HepG2 (cell line): ENCODE measurements at regions not wholly inside any gene's neighbourhood (a gene's known extent, or its start where the extent isn't known, plus 50 kb on each side); places are given as distances from the start of the nearest gene placed in this dataset.

ENCODE experiments used
- ATAC-seq: fragments of 200-7000 bp; cut with Tn5 transposase; 3 replicates; pipeline ENCODE4 v1.9.1; 2020; ENCODE audit warnings: mild to moderate bottlenecking, moderate library complexity
- BruUV-seq: library from RNA; stranded (reverse); fragments of 400-500 nt; replicated peaks from 2 replicates; lab custom pipeline; 2021; lab: Mats Ljungman, UMichigan
- CTCF ChIA-PET: fragments of 300-600 bp; formaldehyde crosslinking; extraction: SDS; loops from one replicate; lab custom pipeline; 2021; ENCODE audit warnings: low total read pairs, inconsistent platforms, low intra/inter-chr PET ratio; lab: Yijun Ruan, JAX
- POLR2A ChIA-PET: fragments of 350-600 bp; sonication (Branson Sonifier 250); formaldehyde crosslinking; loops from one replicate; lab custom pipeline; 2020; ENCODE audit warnings: antibody characterized with exemption, inconsistent platforms; lab: Yijun Ruan, JAX
- DNase-seq: peaks from one replicate; pipeline ENCODE4 v3.0.0-alpha.2; 2015; ENCODE audit warnings: low spot score
- FAIRE-seq: peaks from 3 replicates; lab custom pipeline; 2011; peaks lifted over from hg19 to GRCh38; lab: Jason Lieb, UNC
- H2AFZ ChIP-seq: one replicate; pipeline ENCODE4 v1.6.1; 2011; ENCODE audit warnings: low read length, inconsistent platforms
- H3K27ac ChIP-seq: fragments of 300-600 bp; 3 replicates; pipeline ENCODE4 v1.8.0; 2011; ENCODE audit warnings: mixed run types, mild to moderate bottlenecking, mixed read lengths, low read length, inconsistent platforms; ENCODE audit not compliant: insufficient read depth; ENCODE audit errors: extremely low read length
- H3K27me3 ChIP-seq, 2 experiments: fragments of 200-600 bp in 1 of 2; 2 replicates in 1 of 2; 3 replicates in 1 of 2; pipeline versions ENCODE4 v1.6.0 to v1.8.0; 2011; ENCODE audit warnings: low read length in 2 of 2, mild to moderate bottlenecking in 2 of 2, moderate library complexity in 2 of 2, inconsistent platforms in 1 of 2; ENCODE audit not compliant: insufficient read depth in 2 of 2, control insufficient read depth in 1 of 2
- H3K36me3 ChIP-seq, 2 experiments: fragments of 200-600 bp in 1 of 2; replicated peaks in 1 of 2; 2 replicates in 1 of 2; 3 replicates in 1 of 2; pipeline versions ENCODE4 v1.5.1 to v1.8.0; 2011; ENCODE audit warnings: low read length in 2 of 2, inconsistent platforms in 1 of 2; ENCODE audit not compliant: insufficient read depth in 2 of 2, control insufficient read depth in 1 of 2
- H3K4me1 ChIP-seq: 2 replicates; pipeline ENCODE4 v1.5.1; 2012; ENCODE audit warnings: low read length, inconsistent platforms; ENCODE audit not compliant: insufficient read depth
- H3K4me2 ChIP-seq: 2 replicates; pipeline ENCODE4 v1.6.0; 2011; ENCODE audit warnings: low read depth, low read length, inconsistent platforms
- H3K4me3 ChIP-seq, 3 experiments: fragments of 200-600 bp in 1 of 3; sonication (generic), shearing (Covaris generic) in 1 of 3; replicated peaks in 1 of 3; 2 replicates each; pipeline ENCODE4 v1.5.1; 2011 to 2016; ENCODE audit warnings: low read length in 3 of 3, inconsistent platforms in 2 of 3, low read depth in 2 of 3, mild to moderate bottlenecking in 2 of 3, control low read depth in 1 of 3, mixed read lengths in 1 of 3; ENCODE audit not compliant: insufficient read depth in 1 of 3
- H3K79me2 ChIP-seq: one replicate; pipeline ENCODE4 v1.6.1; 2011; ENCODE audit warnings: low read length, inconsistent platforms; ENCODE audit not compliant: insufficient read depth
- H3K9ac ChIP-seq: 2 replicates; pipeline ENCODE4 v1.6.0; 2011; ENCODE audit warnings: mild to moderate bottlenecking, low read depth, low read length, inconsistent platforms; ENCODE audit not compliant: insufficient read depth
- H3K9me3 ChIP-seq: 2 replicates; pipeline ENCODE4 v1.5.1; 2012; ENCODE audit warnings: mild to moderate bottlenecking, low read length
- H4K20me1 ChIP-seq: 2 replicates; pipeline ENCODE4 v1.6.0; 2011; ENCODE audit warnings: inconsistent platforms, mild to moderate bottlenecking, low read length, moderate library complexity; ENCODE audit not compliant: insufficient read depth
- ADNP ChIP-seq: sonication (generic); formaldehyde crosslinking; IDR thresholded peaks from 2 replicates; pipeline ENCODE4 v1.4.0; 2020; ENCODE audit warnings: missing genetic modification reagents
- AKAP8 ChIP-seq: sonication (generic); formaldehyde crosslinking; IDR thresholded peaks from 2 replicates; pipeline ENCODE4 v1.5.1; 2020; ENCODE audit warnings: mild to moderate bottlenecking, missing genetic modification reagents
- ARNT2 ChIP-seq: sonication (generic); formaldehyde crosslinking; IDR thresholded peaks from 2 replicates; pipeline ENCODE4 v1.8.0; 2022; ENCODE audit warnings: mild to moderate bottlenecking, low read depth, missing genetic modification reagents, moderate library complexity
- JARID2 ChIP-seq: sonication (generic); formaldehyde crosslinking; IDR thresholded peaks from 2 replicates; pipeline ENCODE4 v1.8.1; 2023; ENCODE audit warnings: missing genetic modification reagents, inconsistent platforms; ENCODE audit not compliant: insufficient replicate concordance
- KDM6A ChIP-seq: IDR thresholded peaks from 2 replicates; pipeline ENCODE4 v1.6.1; 2016; ENCODE audit warnings: low read depth
- MYNN ChIP-seq: sonication (generic); formaldehyde crosslinking; IDR thresholded peaks from 2 replicates; pipeline ENCODE4 v1.4.0; 2020; ENCODE audit warnings: mild to moderate bottlenecking, low read depth, missing genetic modification reagents
- NCOR1 ChIP-seq: fragments of 200-600 bp; sonication (generic); IDR thresholded peaks from 2 replicates; pipeline ENCODE4 v1.7.0; 2017; ENCODE audit warnings: antibody characterized with exemption, low read length, borderline replicate concordance
- PREB ChIP-seq: sonication (generic); formaldehyde crosslinking; IDR thresholded peaks from 2 replicates; pipeline ENCODE4 v1.4.0; 2020; ENCODE audit warnings: missing genetic modification reagents
- RFX1 ChIP-seq: fragments of 450-650 bp; IDR thresholded peaks from 2 replicates; pipeline ENCODE4 v1.6.1; 2017
- SNRNP70 ChIP-seq: fragments of 200-400 bp; formaldehyde crosslinking; IDR thresholded peaks from 2 replicates; pipeline ENCODE4 v1.6.1; 2017; ENCODE audit warnings: mild to moderate bottlenecking, low read depth, low read length, moderate library complexity
- TEAD3 ChIP-seq: optimal IDR thresholded peaks from 2 replicates; pipeline ENCODE3; 2016; ENCODE audit warnings: borderline replicate concordance
- XBP1 ChIP-seq: sonication (generic); formaldehyde crosslinking; IDR thresholded peaks from 2 replicates; pipeline ENCODE4 v1.5.0; 2020; ENCODE audit warnings: missing genetic modification reagents
- ZBTB20 ChIP-seq: sonication (generic); formaldehyde crosslinking; IDR thresholded peaks from 2 replicates; pipeline ENCODE4 v1.8.1; 2023; ENCODE audit warnings: missing genetic modification reagents, low read depth, mild to moderate bottlenecking, borderline replicate concordance
- ZKSCAN1 ChIP-seq: fragments of 150-350 bp; IDR thresholded peaks from 2 replicates; pipeline ENCODE4 v1.6.1; 2014; ENCODE audit warnings: low read length
- ZNF318 ChIP-seq: sonication (generic); formaldehyde crosslinking; IDR thresholded peaks from 2 replicates; pipeline ENCODE4 v1.4.0; 2020; ENCODE audit warnings: mild to moderate bottlenecking, missing genetic modification reagents
- ZNF362 ChIP-seq: sonication (generic); formaldehyde crosslinking; IDR thresholded peaks from 2 replicates; pipeline ENCODE4 v1.4.0; 2020; ENCODE audit warnings: missing genetic modification reagents, mild to moderate bottlenecking, borderline replicate concordance
- ZNF652 ChIP-seq: IDR thresholded peaks from 2 replicates; pipeline ENCODE4 v1.6.1; 2016; ENCODE audit warnings: low read depth, borderline replicate concordance
- ZNF674 ChIP-seq: sonication (generic); formaldehyde crosslinking; IDR thresholded peaks from 2 replicates; pipeline ENCODE4 v1.5.0; 2020; ENCODE audit warnings: low read depth, mild to moderate bottlenecking, missing genetic modification reagents
- WGBS: methylation state at CpG from one replicate; pipeline ENCODE4 v1.1.6; 2017; ENCODE audit warnings: low lambda C conversion rate; 5-methylcytosine and 5-hydroxymethylcytosine counted together
- in situ Hi-C: cut with HindIII; loops from 2 replicates; pipeline ENCODE4 v1.10.0; 2017; ENCODE audit warnings: low pct_unique_long_range_greater_than_20kb; ENCODE audit not compliant: extremely low pct_ligation_motif_present
- intact Hi-C: fragments of 100-400 bp; cut with micrococcal nuclease; formaldehyde crosslinking; loops from one replicate; pipeline ENCODE4 v1.10.0; 2022; ENCODE audit not compliant: unreplicated experiment

- no peak overlapping the region for H3K27ac ChIP-seq
- no peaks in the 10 kb centered on the region for H4K20me1 ChIP-seq
- H3K9me3 ChIP-seq, result no peaks in the 10 kb centered on the region
- ChIA-PET POLR2A (no interaction called here), CTCF (no interaction called here)
- no peak overlapping the region for H2AFZ ChIP-seq
- H3K9ac ChIP-seq, result no peak overlapping the region
- in situ Hi-C loops, result no loop called here
- no peaks in the 10 kb centered on the region for H3K27me3 ChIP-seq
- no peak for FAIRE-seq
- no peaks in the 10 kb centered on the region for H3K4me1 ChIP-seq
- no peak for DNase-seq
- no peaks in the 10 kb centered on the region for H3K36me3 ChIP-seq
- BruUV-seq, result no TSS peak
- no peak overlapping the region for H3K4me2 ChIP-seq
- 2% methylated on average over 4 of the region's 4 CpGs for WGBS
- H3K79me2 ChIP-seq, result no peaks in the 10 kb centered on the region
- no peak overlapping the region for H3K4me3 ChIP-seq
- ATAC-seq, result no peak
- intact Hi-C loops, result no loop called here
- TF ChIP-seq ZKSCAN1 (no peak), ZBTB20 (CRISPR knock-in tag) (no peak), NCOR1 (no peak), TEAD3 (CRISPR knock-in tag) (no peak), ZNF318 (CRISPR knock-in tag) (no peak), MYNN (CRISPR knock-in tag) (no peak), KDM6A (CRISPR knock-in tag) (no peak), PREB (CRISPR knock-in tag) (no peak), AKAP8 (CRISPR knock-in tag) (no peak), ZNF362 (CRISPR knock-in tag) (no peak), ARNT2 (CRISPR knock-in tag) (no peak), ZNF652 (no peak), JARID2 (CRISPR knock-in tag) (no peak), SNRNP70 (no peak), ZNF674 (CRISPR knock-in tag) (no peak), XBP1 (CRISPR knock-in tag) (no peak), RFX1 (no peak), ADNP (CRISPR knock-in tag) (no peak)
Observed at GRCh38 chr13:107296804-107297203, 728.9 kb upstream of the ARGLU1 start.
